Liver (tissue), 8 donors: ENCODE measurements at regions not wholly inside any gene's neighbourhood (a gene's known extent, or its start where the extent isn't known, plus 50 kb on each side); places are given as distances from the start of the nearest gene placed in this dataset.

Experiments used
- DNase-seq: peaks from one replicate; pipeline ENCODE4 v3.0.0-alpha.2; 2017; ENCODE audit warnings: low spot score
- H3K27ac ChIP-seq, 2 donors: one replicate each; pipeline ENCODE4 v1.7.0; 2013; ENCODE audit warnings: inconsistent platforms in 2 of 2, low read length in 2 of 2, control low read depth in 1 of 2, low read depth in 1 of 2, mild to moderate bottlenecking in 1 of 2
- H3K27me3 ChIP-seq, 4 donors: one replicate each; pipeline versions ENCODE4 v1.6.1 to v1.7.0; 2013; ENCODE audit warnings: low read length in 3 of 4, inconsistent platforms in 1 of 4, mild to moderate bottlenecking in 1 of 4, moderate library complexity in 1 of 4; ENCODE audit not compliant: control insufficient read depth in 4 of 4, insufficient read depth in 4 of 4
- H3K36me3 ChIP-seq, 4 donors: one replicate each; pipeline versions ENCODE4 v1.6.1 to v1.7.0; 2013; ENCODE audit warnings: low read length in 3 of 4, mild to moderate bottlenecking in 3 of 4, low read depth in 1 of 4, moderate library complexity in 1 of 4; ENCODE audit not compliant: control insufficient read depth in 4 of 4, insufficient read depth in 3 of 4
- H3K4me1 ChIP-seq, 4 donors: one replicate each; pipeline versions ENCODE4 v1.6.1 to v1.7.0; 2013; ENCODE audit warnings: low read length in 3 of 4, mild to moderate bottlenecking in 3 of 4, moderate library complexity in 1 of 4; ENCODE audit not compliant: control insufficient read depth in 4 of 4, insufficient read depth in 4 of 4
- H3K4me3 ChIP-seq, 3 donors: one replicate each; pipeline versions ENCODE4 v1.6.1 to v1.7.0; 2013; ENCODE audit warnings: low read length in 3 of 3, control low read depth in 1 of 3, low read depth in 1 of 3, mild to moderate bottlenecking in 1 of 3
- H3K9ac ChIP-seq, 2 donors: one replicate each; pipeline ENCODE4 v1.7.0; 2013; ENCODE audit warnings: low read length in 2 of 2, mild to moderate bottlenecking in 2 of 2, moderate library complexity in 2 of 2, control low read depth in 1 of 2, low read depth in 1 of 2
- H3K9me3 ChIP-seq, 4 donors: one replicate each; pipeline versions ENCODE4 v1.6.1 to v1.7.0; 2013; ENCODE audit warnings: low read length in 3 of 4; ENCODE audit not compliant: control insufficient read depth in 4 of 4
- EGR1 ChIP-seq, 2 donors: IDR thresholded peaks; 2 replicates each; pipeline ENCODE4 v1.6.1; 2016 to 2018; ENCODE audit warnings: antibody characterized with exemption in 2 of 2, low read depth in 2 of 2
- FOXA1 ChIP-seq: IDR thresholded peaks from 2 replicates; pipeline ENCODE4 v1.6.1; 2016; ENCODE audit warnings: antibody characterized with exemption
- FOXA2 ChIP-seq: IDR thresholded peaks from 2 replicates; pipeline ENCODE4 v1.6.1; 2016; ENCODE audit warnings: antibody characterized with exemption
- GABPA ChIP-seq, 2 donors: IDR thresholded peaks in 1 of 2; conservative IDR thresholded peaks in 1 of 2; 2 replicates each; pipeline ENCODE4 v1.6.1; 2016; ENCODE audit warnings: antibody characterized with exemption in 2 of 2, mild to moderate bottlenecking in 1 of 2, moderate library complexity in 1 of 2
- HNF4A ChIP-seq, 2 donors: conservative IDR thresholded peaks; 2 replicates each; pipeline ENCODE4 v1.6.1; 2016; ENCODE audit warnings: antibody characterized with exemption in 2 of 2, mild to moderate bottlenecking in 2 of 2
- HNF4G ChIP-seq: IDR thresholded peaks from 2 replicates; pipeline ENCODE4 v1.6.1; 2016; ENCODE audit warnings: antibody characterized with exemption
- JUND ChIP-seq, 2 donors: IDR thresholded peaks; 2 replicates each; pipeline ENCODE4 v1.6.1; 2016; ENCODE audit warnings: antibody characterized with exemption in 2 of 2
- NR2F2 ChIP-seq: IDR thresholded peaks from 2 replicates; pipeline ENCODE4 v1.6.1; 2016; ENCODE audit warnings: antibody characterized with exemption
- RAD21 ChIP-seq, 2 donors: IDR thresholded peaks; 2 replicates each; pipeline ENCODE4 v1.6.1; 2016; ENCODE audit warnings: antibody characterized with exemption in 2 of 2, mild to moderate bottlenecking in 2 of 2
- RXRA ChIP-seq, 2 donors: IDR thresholded peaks; 2 replicates each; pipeline ENCODE4 v1.6.1; 2017 to 2018; ENCODE audit warnings: antibody characterized with exemption in 2 of 2, mild to moderate bottlenecking in 1 of 2
- SP1 ChIP-seq: IDR thresholded peaks from 2 replicates; pipeline ENCODE4 v1.6.1; 2018; ENCODE audit warnings: antibody characterized with exemption, mild to moderate bottlenecking
- TAF1 ChIP-seq: conservative IDR thresholded peaks from 2 replicates; pipeline ENCODE4 v1.6.1; 2016; ENCODE audit warnings: antibody characterized with exemption, mild to moderate bottlenecking
- YY1 ChIP-seq: IDR thresholded peaks from 2 replicates; pipeline ENCODE4 v1.6.1; 2016; ENCODE audit warnings: antibody characterized with exemption, mild to moderate bottlenecking
- WGBS: extraction: QIAGEN DNeasy Blood & Tissue Kit; methylation state at CpG from one replicate; pipeline ENCODE4 v1.1.7; 2013; 5-methylcytosine and 5-hydroxymethylcytosine counted together
- TF ChIP-seq, protein P1 (sequence below): IDR thresholded peaks from 2 replicates; pipeline ENCODE4 v1.6.1; 2016; ENCODE audit warnings: antibody characterized with exemption
- TF ChIP-seq, protein P2 (sequence below): fragments of 150-350 bp; IDR thresholded peaks from 2 replicates; pipeline ENCODE4 v1.5.1; 2017; ENCODE audit warnings: improper control_type of control experiment, low read depth, low read length; ENCODE audit not compliant: missing input control
- TF ChIP-seq, protein P3 (sequence below): IDR thresholded peaks from 2 replicates; pipeline ENCODE4 v1.6.1; 2016; ENCODE audit warnings: antibody characterized with exemption, mild to moderate bottlenecking
- TF ChIP-seq, protein P4 (sequence below): IDR thresholded peaks from 2 replicates; pipeline ENCODE4 v1.6.1; 2016; ENCODE audit warnings: antibody characterized with exemption
- TF ChIP-seq, protein P5 (sequence below): IDR thresholded peaks from 2 replicates; pipeline ENCODE4 v1.6.1; 2016; ENCODE audit warnings: antibody characterized with exemption
- donor health status: healthy.
- donor health status: healthy.
- donor health status: healthy.
- donor health status: healthy.
- donor health status: healthy.

DNA sequence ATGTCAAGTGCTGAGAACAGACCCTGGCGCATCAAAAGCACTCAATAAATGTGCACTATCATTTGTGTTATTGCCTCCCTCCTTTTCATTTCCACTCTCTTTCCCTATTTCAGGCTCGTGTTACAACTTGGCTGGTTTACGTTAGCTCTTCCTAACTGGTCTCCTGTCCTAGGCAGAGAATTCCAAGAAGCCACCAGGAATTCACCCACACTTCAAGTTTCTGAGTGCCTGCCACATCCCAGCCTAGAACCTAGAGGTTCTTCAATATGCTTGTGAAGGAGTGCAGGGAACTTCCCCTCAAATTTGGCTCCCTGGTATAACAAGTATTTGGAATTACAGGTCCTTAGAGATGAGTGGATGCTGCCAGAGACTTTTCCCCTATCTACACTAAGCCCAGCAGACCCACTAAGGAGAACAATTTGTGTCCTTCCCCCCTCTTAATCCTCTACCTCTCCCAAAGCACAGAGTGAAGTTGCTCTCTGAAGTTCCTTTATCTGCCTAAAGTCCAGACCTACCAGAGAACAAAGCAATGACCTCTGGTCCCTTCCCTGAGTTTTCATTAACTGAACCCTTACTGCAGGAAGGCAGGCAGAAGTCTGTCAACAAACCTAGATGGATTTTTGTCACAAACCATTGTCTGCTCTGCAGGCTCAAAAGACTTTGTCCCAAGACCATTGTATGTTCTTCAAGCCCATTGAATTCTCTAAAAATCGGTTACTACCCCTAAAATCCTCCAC, 201.6 kb upstream of the JARID2 start:
- WGBS: 80% methylated on average over 4 of the region's 4 CpGs
- no peaks in the 10 kb centered on the region for H3K27me3 ChIP-seq
- DNase-seq: no peak
- H3K36me3 ChIP-seq: no peaks in the 10 kb centered on the region
- no peak overlapping the region for H3K4me3 ChIP-seq
- TF ChIP-seq YY1 (no peak), SP1 (no peak), FOXA1 (no peak), JUND (IDR thresholded peaks at IDR 0.05) (no peak), HNF4G (no peak), NR2F2 (no peak), FOXA2 (no peak), RAD21 (IDR thresholded peaks at IDR 0.05) (no peak), EGR1 (IDR thresholded peaks at IDR 0.05; ENCODE audit: low read depth in 2 of 2) (no peak), GABPA (IDR thresholded peaks at IDR 0.05 in 1 of 2, conservative IDR thresholded peaks at IDR 0.05 in 1 of 2) (no peak), RXRA (IDR thresholded peaks at IDR 0.05) (no peak), HNF4A (conservative IDR thresholded peaks at IDR 0.05) (no peak), TAF1 (no peak)
- TF ChIP-seq, protein P1, sequence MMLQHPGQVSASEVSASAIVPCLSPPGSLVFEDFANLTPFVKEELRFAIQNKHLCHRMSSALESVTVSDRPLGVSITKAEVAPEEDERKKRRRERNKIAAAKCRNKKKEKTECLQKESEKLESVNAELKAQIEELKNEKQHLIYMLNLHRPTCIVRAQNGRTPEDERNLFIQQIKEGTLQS: no peak
- TF ChIP-seq, protein P2, sequence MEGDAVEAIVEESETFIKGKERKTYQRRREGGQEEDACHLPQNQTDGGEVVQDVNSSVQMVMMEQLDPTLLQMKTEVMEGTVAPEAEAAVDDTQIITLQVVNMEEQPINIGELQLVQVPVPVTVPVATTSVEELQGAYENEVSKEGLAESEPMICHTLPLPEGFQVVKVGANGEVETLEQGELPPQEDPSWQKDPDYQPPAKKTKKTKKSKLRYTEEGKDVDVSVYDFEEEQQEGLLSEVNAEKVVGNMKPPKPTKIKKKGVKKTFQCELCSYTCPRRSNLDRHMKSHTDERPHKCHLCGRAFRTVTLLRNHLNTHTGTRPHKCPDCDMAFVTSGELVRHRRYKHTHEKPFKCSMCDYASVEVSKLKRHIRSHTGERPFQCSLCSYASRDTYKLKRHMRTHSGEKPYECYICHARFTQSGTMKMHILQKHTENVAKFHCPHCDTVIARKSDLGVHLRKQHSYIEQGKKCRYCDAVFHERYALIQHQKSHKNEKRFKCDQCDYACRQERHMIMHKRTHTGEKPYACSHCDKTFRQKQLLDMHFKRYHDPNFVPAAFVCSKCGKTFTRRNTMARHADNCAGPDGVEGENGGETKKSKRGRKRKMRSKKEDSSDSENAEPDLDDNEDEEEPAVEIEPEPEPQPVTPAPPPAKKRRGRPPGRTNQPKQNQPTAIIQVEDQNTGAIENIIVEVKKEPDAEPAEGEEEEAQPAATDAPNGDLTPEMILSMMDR: no peak
- TF ChIP-seq, protein P3, sequence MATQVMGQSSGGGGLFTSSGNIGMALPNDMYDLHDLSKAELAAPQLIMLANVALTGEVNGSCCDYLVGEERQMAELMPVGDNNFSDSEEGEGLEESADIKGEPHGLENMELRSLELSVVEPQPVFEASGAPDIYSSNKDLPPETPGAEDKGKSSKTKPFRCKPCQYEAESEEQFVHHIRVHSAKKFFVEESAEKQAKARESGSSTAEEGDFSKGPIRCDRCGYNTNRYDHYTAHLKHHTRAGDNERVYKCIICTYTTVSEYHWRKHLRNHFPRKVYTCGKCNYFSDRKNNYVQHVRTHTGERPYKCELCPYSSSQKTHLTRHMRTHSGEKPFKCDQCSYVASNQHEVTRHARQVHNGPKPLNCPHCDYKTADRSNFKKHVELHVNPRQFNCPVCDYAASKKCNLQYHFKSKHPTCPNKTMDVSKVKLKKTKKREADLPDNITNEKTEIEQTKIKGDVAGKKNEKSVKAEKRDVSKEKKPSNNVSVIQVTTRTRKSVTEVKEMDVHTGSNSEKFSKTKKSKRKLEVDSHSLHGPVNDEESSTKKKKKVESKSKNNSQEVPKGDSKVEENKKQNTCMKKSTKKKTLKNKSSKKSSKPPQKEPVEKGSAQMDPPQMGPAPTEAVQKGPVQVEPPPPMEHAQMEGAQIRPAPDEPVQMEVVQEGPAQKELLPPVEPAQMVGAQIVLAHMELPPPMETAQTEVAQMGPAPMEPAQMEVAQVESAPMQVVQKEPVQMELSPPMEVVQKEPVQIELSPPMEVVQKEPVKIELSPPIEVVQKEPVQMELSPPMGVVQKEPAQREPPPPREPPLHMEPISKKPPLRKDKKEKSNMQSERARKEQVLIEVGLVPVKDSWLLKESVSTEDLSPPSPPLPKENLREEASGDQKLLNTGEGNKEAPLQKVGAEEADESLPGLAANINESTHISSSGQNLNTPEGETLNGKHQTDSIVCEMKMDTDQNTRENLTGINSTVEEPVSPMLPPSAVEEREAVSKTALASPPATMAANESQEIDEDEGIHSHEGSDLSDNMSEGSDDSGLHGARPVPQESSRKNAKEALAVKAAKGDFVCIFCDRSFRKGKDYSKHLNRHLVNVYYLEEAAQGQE: no peak
- TF ChIP-seq, protein P4, sequence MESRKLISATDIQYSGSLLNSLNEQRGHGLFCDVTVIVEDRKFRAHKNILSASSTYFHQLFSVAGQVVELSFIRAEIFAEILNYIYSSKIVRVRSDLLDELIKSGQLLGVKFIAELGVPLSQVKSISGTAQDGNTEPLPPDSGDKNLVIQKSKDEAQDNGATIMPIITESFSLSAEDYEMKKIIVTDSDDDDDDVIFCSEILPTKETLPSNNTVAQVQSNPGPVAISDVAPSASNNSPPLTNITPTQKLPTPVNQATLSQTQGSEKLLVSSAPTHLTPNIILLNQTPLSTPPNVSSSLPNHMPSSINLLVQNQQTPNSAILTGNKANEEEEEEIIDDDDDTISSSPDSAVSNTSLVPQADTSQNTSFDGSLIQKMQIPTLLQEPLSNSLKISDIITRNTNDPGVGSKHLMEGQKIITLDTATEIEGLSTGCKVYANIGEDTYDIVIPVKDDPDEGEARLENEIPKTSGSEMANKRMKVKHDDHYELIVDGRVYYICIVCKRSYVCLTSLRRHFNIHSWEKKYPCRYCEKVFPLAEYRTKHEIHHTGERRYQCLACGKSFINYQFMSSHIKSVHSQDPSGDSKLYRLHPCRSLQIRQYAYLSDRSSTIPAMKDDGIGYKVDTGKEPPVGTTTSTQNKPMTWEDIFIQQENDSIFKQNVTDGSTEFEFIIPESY: no peak
- TF ChIP-seq, protein P5, sequence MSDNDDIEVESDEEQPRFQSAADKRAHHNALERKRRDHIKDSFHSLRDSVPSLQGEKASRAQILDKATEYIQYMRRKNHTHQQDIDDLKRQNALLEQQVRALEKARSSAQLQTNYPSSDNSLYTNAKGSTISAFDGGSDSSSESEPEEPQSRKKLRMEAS: no peak
- H3K4me1 ChIP-seq: no peaks in the 10 kb centered on the region
- no peaks in the 10 kb centered on the region for H3K9me3 ChIP-seq
- H3K27ac ChIP-seq: no peak overlapping the region
- no peak overlapping the region for H3K9ac ChIP-seq
